ENCODE measurements at regions not wholly inside any gene's neighbourhood (a gene's known extent, or its start where the extent isn't known, plus 50 kb on each side); places are given as distances from the start of the nearest gene placed in this dataset.

DNA sequence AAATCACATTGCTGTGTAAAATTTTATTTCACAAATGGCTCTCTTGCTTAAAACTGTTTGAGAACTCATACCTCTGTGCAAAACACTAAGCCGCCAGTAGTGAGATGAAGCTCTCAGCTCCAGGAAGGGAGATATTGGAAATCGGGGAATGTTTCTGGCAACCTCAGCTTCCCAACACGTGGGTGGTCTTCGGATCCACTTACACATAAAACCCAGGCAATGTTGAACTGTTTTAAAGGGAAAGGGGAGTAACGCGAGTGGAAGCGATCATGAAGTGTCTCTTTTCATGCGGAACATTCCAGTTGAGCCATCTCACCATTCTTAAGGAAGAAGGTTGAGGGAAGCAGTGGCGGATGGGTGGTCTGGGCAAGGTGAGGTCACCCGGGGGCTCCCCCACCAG lies 136.8 kb downstream of the ASB1 start:
- no peak for DNase-seq

DNA sequence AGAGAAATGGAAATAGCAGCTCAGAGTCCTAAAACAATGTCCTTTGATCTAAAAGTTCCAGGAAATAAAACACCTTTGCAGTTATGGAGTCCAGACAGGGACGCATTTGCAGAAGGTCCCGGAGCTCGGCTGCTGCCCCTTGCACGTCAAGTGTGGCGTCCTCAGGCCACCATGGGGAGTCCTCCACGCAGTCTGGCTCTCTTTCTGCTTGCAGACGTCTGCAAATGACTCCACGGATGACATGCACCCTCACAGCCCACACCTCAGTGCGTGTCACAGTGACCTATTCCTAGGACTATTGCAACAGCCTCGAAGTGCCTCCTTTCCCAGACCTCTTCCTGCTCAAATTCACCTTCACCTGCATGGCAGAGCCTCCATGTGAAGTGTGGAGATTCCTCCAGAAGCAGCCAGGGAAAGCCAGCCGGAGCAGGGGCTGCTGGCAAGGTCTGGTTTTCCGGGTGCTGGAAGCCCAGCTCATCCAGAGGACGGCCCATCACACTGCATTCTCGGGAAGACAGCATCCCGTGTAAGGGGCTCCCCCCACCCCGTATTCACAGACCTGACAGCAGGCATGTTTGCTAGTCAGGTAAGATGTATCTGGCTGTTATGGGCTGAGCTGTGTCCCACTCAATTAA lies 137.7 kb downstream of the ASB1 start:
- no peak for DNase-seq

DNA sequence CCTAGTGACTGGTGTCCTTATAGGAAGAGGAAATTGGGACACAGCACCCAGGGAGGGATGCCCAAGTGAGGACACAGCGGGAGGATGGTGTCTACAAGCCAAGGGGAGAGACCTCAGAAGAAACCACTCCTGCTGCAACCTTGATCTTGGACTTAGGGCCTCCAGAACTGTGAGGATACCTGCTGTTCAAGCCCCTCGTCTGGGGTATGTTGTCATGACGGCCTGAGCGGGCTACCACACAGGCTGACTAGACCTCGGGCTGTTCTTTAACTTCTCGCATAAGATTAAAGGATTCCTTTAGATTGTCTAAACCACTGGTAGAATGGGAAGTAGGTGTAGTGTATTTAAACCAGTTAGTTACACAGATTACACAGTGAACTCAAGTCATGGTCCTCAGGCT lies 138.3 kb downstream of the ASB1 start:
- no peak for DNase-seq

DNA sequence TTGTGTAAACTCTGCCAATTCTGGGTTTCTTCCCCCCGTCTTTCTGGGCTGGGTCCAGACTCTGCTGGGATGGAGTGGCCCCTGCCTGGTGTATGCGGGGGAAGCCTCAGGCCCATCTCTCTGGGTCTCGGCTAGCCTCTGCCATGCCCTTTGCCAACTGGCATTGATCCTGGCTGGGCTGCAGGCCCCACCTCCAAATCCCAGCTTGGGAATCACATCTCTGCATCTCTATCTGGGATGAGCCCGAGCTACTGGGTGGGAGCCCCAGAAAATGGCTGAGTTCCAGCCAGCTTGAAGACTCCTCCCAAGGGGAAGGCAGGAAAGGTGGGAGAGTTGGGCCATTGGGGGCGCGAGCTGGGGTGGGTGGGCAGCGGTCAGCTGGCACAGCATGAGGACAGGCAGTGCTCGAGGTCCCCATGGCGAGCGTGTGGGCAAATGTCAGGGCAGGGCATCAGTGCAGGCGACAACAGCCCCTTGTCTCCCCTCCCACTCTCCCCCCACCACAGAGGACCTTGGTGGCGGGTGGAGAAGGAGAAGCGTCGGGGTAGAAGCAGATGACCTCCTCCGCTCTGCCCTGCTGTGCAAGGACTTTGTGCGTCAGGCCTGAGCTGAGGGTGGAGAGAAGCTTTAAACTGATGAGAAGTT lies 139.4 kb downstream of the ASB1 start:
- DNase-seq, result no peak

DNA sequence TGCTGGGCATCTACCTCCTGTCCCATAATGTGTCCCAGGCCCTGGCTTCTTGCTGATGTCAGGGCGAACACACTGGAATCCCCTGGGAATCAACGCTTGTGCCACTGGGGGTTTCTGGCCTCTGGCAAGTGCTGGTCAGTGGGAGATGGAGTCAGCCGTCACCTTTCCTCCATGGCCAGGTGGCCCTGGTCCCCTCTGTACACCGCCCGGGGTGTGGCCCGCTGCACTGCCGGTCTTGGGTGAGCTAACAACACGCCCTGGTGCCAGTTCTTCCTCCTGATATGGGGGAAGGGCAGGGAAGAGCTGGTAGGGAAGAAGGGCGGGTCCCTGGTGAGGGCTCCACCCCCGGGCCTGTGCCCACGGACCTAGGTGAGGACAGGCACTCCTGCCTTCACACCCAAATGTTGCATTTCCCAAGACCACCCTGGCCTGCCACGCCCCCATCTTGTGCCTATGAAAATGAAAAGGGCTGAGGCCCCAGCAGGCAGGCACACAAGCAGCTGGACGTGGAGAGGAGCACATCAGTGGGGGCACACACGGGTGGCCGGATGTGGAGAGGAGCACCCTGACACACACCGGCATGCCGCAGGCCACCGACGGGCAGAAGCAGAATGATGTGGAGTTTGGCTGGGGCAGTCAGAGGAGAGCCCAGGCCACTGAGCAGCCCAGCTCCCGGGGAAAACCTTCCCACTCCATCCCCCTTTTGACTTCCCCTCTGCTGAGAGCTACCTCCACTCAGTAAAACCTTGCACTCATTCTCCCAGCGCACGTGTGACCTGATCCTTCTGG lies 140.5 kb downstream of the ASB1 start:
- no peak for DNase-seq

DNA sequence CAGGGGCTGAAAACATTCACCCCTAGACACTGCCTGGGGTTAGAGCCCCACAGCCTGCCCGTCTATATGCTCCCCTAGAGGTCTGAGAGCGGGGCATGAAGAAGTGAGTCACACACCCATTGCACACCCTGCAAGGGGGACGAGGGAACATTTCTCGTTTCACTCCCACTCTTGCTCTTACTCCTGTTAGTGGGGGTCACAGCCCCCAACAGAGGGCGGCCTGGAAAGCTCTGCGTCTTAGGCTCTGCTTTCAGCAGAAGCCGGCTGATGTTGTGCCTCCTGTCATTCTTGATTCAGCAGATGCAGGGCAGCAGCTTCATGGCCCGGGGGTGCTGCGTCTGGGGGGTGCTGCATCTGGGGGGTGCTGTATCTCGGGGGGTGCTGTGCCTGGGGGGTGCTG lies 141.3 kb downstream of the ASB1 start:
- DNase-seq, result no peak

DNA sequence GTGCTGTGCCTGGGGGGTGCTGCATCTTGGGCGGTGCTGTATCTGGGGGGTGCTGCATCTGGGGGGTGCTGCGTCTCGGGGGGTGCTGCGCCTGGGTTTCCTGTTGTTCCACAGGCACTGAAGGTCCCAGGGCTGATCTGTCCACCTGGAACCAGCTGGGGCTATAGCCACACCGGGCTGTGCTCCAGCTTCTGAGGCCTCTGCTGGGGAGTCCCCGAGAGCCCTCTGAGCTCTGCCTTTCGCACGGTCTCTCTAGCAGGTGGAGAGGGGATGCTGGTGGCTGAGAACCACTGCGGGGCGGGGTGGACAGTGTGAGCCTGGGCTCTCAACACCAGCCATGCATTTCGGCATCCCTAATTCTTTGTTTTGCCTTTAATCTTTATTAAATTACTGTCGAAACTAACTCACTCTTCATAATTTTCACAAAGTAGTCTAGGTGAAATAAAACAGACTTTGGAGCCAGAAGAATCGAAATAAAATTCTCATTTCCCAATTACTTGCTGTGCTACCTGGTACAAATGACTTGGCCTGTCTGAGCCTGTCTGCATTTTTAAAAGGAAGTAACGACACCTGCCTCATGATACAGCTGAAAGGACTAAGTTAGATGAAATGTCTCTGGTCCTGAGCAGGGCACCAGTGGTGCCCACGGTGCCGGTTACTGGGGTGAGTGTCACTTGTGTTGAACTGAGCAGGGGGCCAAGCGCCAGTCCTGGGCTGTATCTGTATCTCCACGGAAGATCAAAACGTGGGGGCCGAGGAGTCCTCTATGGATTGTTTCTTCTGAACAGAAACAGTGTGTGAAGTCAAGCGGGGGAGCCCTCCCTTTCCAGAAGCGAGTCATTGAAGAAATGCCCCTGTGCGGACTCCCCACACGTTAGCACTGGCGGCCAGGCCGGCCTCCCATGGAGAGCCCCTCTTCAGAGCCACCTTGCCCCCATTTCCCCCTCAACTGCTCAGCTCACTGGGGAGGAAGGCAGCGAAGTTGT lies 142.0 kb downstream of the ASB1 start:
- DNase-seq, result no peak

DNA sequence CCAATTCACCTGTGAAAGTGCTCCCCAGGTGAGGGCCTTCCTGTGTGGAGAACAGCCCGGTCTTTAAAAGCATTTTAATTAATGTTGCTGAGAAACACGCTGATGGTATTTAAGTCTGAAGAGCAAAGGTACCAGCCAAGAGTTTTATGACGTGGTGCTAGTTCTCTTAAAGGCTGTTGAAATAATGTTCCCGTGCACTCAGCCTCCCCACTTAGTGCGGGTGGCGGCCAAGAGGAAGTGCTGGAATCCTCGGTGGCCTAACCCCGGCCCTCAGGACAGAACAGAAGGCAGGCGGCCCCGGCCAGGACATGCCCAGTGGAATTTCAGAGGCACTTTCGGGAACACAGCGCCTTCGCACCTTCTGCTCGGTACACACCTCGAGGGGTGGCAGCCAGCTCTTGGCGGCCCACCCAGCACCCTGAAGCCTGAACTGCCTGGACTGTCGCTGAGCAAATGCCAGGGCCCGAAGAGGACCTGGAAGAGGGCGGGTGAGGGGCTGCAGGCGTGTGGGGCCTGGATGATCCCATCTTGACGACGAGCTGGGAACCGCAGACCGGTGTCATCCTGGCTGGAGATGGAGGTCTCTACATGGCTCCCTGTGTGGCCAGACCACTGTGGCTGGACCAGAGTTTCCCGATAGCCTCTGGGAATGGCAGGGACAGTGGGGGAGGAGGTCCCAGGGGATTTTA lies 142.9 kb downstream of the ASB1 start:
- no peak for DNase-seq

DNA sequence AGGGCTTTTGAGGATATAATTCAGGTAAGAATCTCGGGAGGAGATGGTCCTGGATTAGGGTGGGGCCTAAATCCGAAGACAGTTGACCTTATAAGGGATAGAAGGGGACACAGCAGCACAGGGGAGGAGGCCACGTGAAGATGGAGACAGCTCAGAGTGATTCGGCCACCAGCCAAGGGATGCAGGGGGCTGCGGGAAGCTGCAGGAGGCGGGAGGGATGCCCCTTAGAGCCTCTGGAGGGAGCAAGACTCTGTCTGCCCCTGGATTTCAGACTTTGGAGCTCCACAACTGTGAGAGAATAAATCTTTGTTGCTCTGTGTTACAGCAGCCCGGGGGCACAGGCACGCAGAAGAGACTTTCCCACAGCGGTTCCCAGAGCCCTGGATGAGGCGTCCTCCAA lies 143.7 kb downstream of the ASB1 start:
- DNase-seq, result no peak

DNA sequence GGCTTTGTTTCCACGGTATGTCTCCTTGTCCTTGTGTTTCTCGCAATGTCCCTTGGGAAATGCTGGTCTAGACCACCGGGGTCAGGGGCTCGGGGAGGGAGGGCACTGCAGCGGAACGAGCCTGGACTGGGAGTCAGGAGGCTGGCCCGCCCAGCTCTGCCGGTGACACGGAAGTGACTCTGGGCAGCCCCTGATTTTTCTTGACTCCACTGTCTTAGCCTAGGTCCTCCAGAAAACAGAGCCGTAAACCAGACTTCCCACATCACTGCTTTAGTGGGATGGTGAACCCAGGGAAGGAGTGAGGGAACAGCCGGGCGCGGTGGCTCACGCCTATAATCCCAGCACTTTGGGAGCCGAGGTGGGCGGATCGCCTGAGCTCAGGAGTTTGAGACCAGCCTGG lies 144.2 kb downstream of the ASB1 start:
- no peak for DNase-seq

DNA sequence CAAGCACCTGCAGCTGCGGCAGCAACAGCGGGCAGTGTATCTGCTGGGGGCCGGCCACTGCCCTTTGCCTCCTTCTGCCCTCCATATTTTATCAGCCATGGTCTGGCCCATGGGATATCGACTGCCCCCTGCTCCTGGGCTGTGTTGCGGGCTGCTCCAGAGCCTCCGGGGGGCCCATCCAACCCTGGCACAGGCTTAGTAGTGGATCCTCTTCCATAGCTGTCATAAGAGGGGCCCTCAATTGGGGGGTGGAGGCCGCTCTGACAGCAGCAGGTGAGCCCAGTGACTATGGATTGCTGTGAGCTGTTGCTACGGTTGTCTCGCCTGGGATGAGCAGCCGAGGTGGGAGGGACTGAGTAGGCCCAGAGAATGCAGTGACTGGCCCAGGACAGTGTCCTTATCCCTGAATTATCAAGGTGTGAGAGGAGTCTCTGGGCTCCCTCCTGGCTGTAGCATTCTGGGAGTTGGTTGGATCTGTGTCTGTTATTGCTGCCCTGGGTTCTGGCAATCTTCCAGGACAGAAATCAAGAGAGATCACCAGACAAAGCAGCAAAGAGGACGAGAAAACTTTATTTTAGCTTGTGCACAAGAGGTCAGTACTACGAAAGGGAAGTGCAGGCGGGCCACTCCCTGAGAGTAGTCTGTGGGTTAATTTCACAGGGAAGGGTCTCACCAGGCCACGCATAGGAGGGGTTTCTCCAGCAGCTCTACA lies 145.1 kb downstream of the ASB1 start:
- DNase-seq, result no peak

DNA sequence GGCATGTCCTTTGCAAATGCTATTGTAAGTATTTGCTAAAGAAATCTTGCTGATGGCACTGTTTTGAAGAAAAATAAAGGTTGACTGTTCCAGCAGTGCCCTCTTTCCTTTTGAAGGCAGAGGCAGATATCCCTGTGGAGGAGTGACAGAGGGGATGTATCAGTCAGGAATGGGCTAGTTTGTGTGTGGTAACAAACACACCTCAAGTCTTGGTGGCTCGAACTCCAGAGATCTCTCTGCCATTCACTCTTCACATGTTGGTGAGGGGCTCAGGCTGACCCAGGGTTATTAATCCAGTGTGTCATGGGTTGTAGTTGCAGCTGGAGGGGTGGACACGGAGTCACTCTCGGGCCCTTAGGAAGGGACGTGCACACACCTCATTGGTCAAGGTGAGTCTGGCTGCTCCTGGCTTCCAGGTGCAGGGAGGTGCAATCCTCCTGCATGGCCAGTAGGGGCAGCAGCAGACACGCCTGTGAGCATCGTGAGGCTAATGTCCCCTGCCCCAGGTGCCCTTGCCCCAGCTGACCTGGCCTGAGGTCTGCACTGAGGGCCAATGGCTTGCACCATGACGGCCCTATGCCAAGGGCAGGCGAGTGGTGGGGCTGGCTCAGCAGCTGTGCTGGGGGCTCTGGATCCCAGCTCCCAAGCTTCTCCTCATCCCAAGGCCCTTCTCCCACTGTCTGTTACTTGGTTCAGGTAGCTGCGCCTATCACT lies 146.5 kb downstream of the ASB1 start:
- DNase-seq, result no peak

DNA sequence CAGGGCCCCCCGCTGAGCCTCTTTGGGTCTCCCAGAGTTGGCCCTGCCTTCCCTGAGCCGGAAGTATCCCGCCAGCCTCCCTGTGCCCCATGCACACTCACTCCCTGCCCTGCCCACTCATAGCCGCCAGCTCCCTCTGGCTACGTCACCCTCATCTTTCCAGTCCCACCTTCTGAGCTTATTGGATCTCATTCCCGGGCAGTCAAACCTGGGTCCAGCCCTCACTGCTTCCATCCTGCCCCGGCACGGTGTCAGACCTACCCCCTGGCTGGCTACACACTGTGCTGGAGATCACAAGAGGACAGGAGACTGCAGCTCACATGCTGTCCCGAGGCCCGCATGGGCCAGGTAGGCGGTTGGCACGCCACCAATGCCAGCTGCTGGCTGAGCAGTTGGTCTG lies 147.2 kb downstream of the ASB1 start:
- DNase-seq, result no peak

DNA sequence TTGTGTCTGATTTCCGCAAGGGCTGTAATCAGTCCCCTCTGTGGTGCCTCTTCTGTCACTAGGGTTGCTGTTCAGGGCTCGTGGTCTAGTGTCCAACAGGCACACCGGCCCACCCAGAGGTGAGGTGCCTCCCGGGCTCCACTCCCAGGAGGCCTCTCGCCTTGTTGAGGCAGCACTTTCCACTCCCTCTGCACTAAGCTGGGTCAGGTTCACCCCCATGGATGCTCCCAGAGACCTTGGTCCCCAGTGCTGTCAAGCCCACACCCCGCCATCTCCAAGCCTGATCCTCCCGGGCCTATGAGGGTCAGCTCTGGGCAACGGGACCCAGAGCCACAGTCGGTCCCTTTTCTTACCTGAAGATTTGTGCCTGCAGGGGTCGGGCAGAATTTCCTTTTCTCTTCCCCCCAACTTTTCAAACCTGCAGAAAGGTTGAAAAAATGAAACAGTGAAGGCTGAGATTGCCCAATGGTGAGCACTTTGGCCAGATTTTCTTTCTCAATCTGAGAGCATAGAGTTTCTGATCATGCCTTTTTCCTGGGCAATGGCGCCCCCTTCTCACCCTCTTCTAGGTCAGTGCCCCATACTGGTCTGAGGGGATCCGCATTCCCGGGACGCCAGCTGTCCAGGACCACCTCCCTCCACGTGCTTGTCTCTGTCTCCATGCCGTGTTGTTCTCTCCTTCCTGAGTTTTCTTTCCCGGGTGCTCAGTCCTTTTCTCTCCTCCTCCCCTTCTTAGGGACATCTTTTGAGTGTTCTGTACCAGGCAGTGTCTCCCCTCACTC lies 148.0 kb downstream of the ASB1 start:
- no peak for DNase-seq

DNA sequence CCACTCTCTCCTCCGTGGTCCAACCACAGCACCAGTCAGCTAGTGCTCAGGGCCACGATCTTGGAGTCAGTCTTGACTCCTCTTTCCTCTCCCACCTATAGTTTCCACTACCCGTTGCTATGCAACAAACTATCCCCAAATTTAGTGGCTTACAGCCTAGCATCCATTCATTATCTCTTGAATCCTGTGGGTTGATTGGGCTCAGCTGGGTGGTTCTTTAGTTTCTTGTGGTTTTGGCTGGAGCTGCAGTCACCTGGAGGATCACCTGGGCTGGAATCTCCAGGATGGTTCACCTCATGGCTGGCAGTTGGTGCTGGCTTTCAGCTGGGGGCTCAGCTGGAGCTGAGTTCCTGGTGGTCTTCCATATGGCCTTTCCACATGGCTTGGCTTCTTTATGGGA lies 149.9 kb downstream of the ASB1 start:
- no peak for DNase-seq

DNA sequence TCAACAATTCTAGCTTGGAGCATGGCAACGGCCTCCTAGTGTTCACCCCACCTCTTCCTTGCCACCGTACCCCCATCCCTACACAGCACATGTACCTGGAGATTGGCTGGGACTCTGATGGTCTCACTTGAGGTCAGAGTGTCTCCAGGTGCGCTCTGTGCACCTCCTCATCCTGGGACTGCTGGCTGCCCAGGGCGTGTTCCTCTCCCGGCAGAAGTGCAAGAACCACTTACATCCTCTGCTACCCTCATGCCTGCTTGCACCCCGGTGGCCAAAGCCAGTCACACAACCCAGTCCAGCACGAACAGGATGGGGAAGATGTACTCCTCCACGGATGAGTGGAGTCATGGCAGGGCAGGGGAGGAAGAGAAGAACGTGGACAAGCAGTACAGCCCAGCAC lies 151.5 kb downstream of the ASB1 start:
- no peak for DNase-seq

DNA sequence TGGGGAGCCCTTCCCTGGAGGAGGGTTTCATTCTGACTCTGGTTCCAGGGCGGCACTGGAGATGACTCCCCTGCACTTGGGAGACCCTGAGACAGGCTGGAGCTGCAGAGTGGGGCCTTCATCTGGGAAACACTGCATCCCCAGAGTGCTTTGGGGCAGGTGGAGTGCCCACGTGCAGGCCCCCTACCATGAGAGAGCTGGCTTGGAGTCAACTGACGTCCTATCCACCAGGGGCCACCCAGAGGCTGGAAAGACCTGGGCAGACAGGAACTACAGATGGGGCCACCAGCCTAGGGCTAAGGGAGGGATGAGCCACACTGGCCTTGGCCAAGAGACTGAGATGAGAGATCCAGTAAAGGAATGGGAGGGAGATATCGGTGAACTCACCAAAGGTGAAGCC lies 153.8 kb downstream of the ASB1 start:
- no peak for DNase-seq

DNA sequence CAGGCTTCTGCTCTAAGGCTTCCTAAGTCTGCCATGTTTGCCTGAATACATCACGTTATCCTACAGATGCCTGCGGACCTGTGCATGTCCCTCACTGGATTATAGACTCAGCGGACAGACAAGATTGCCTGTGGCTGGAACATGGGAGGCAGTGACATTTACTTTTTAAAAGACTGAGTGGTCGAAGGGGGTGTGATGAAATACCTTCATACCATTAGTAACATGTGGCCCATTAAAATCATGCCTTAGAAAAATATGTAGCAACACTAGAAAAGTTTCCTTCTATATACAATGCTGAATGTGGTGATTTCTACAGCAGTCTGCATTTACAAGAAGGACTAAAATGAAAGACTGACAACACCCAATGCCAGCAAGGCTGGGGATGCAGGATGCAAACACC lies 154.4 kb downstream of the ASB1 start:
- no peak for DNase-seq

DNA sequence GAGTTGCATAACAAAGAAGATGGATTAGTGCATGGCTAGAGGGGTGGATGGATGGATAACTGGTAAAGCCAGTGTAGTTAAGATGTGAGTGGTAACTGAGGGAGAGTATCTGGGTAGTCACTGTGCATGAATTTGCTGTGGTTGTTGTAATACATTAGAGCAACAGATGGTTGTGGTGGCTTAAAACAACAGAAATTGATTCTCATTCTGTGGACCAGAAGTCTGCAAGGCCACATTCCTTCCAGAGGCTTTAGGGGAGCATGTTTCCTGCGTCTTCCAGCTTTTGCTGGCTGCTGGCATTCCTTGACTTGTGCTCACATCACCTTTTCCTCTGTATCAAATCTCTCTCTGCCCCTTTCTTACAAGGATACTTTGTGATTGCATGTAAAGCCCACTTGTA lies 155.4 kb downstream of the ASB1 start:
- no peak for DNase-seq

DNA sequence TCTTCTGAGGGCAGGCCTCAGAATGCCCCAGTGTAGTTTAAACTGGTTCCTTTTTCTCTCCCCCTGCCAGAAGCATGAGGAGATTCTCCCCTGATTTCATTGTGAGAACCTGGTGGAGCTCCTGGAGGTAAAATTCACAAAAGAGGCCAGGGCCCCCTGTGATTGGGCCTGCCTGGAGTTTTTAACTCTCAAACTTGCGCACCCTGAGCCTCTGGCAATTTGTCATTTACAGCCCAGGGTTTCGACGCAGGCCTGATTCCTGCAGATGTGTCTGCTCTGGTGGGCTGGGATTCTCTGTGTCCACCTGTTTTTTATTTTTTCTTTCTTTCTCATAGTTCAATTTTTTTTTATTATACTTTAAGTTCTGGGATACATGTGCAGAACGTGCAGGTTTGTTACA lies 157.9 kb downstream of the ASB1 start:
- DNase-seq, result no peak
